Stomach smooth muscle (tissue), 2 donors: ENCODE measurements at regions not wholly inside any gene's neighbourhood (a gene's known extent, or its start where the extent isn't known, plus 50 kb on each side); places are given as distances from the start of the nearest gene placed in this dataset.
"Not testable (repeated sequence)": the region's sequence is repeated elsewhere in the genome, so short reads cannot be mapped to it uniquely, and the experiment has no call there.

ENCODE experiments used
- H3K27ac ChIP-seq: one replicate; pipeline ENCODE4 v1.7.0; 2013; ENCODE audit warnings: mild to moderate bottlenecking, low read length, inconsistent platforms
- H3K27me3 ChIP-seq, 2 donors: one replicate each; pipeline ENCODE4 v1.7.0; 2013; ENCODE audit warnings: low read length in 2 of 2; ENCODE audit not compliant: insufficient read depth in 2 of 2, control insufficient read depth in 1 of 2
- H3K36me3 ChIP-seq, 2 donors: one replicate each; pipeline ENCODE4 v1.7.0; 2013; ENCODE audit warnings: low read length in 2 of 2; ENCODE audit not compliant: control insufficient read depth in 2 of 2, insufficient read depth in 2 of 2
- H3K4me1 ChIP-seq: one replicate; pipeline ENCODE4 v1.7.0; 2013; ENCODE audit warnings: low read length; ENCODE audit not compliant: control insufficient read depth, insufficient read depth
- H3K4me3 ChIP-seq, 2 donors: one replicate each; pipeline ENCODE4 v1.7.0; 2013; ENCODE audit warnings: low read length in 2 of 2
- H3K9ac ChIP-seq, 2 donors: one replicate each; pipeline ENCODE4 v1.7.0; 2013; ENCODE audit warnings: low read length in 2 of 2, mild to moderate bottlenecking in 1 of 2
- H3K9me3 ChIP-seq, 2 donors: one replicate each; pipeline ENCODE4 v1.7.0; 2013; ENCODE audit warnings: low read length in 2 of 2; ENCODE audit not compliant: control insufficient read depth in 2 of 2
- donor health status: healthy.
- donor health status: Pancreatic carcinoma.

DNA sequence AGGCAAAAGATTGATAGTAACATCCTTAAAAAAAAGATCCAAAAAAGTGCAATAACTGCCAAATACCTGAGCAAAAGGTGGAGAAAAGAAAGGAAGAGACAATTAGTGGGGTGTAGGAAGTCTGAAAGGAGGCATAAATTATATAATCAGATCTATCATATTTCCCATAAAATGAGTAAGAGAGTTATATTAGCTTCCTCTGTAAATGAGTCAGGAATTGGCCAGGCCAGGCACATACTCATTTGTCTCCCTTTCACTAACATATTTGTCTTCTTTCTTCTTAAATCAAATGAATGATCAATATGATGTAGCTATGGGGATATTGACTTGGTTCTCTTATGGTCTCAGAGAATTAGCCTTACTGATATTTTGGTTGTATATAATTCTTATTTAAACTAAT lies 292.3 kb upstream of the CADM2 start:
- H3K9me3 ChIP-seq, result no peaks in the 10 kb centered on the region
- no peak overlapping the region for H3K27ac ChIP-seq
- no peaks in the 10 kb centered on the region for H3K36me3 ChIP-seq
- H3K9ac ChIP-seq, result no peak overlapping the region
- no peaks in the 10 kb centered on the region for H3K27me3 ChIP-seq
- H3K4me1 ChIP-seq, result no peaks in the 10 kb centered on the region
- no peak overlapping the region for H3K4me3 ChIP-seq

- H3K9me3 ChIP-seq, result no peaks in the 10 kb centered on the region
- no peaks in the 10 kb centered on the region for H3K27me3 ChIP-seq
- no peaks in the 10 kb centered on the region for H3K36me3 ChIP-seq
- H3K9ac ChIP-seq, result no peak overlapping the region
- no peaks in the 10 kb centered on the region for H3K4me1 ChIP-seq
- H3K27ac ChIP-seq, result no peak overlapping the region
- no peak overlapping the region for H3K4me3 ChIP-seq
Observed at GRCh38 chr3:84679211-84679610, 279.6 kb upstream of the CADM2 start.

GRCh38 chr3:84680700-84681099 lies 278.1 kb upstream of the CADM2 start:
- Histone ChIP-seq H3K9ac (no peak overlapping the region), H3K4me1 (no peaks in the 10 kb centered on the region), H3K27ac (no peak overlapping the region), H3K27me3 (no peaks in the 10 kb centered on the region), H3K4me3 (no peak overlapping the region), H3K36me3 (no peaks in the 10 kb centered on the region), H3K9me3 (no peaks in the 10 kb centered on the region)

DNA sequence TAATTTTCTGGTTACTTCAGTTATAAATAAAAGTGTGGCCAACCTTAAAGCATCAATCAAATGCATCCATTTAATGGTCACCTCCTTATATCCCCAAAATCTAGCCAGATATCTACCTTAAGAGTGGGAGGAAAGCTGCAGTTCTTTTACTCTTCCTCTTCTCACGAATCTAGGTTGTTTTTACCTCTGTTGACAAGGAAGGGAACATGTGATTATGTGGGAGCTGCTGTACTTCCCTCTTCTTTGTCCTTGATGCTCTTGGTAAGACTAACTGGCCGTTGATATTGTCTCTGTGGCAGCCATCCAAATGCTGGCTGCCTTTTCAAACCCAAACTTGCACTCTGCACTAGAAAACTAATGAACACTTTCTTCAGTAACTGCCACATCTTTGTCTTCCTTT lies 275.3 kb upstream of the CADM2 start:
- H3K27me3 ChIP-seq, result no peaks in the 10 kb centered on the region
- no peaks in the 10 kb centered on the region for H3K9me3 ChIP-seq
- H3K36me3 ChIP-seq, result no peaks in the 10 kb centered on the region
- H3K27ac ChIP-seq, result no peak overlapping the region
- no peaks in the 10 kb centered on the region for H3K4me1 ChIP-seq
- H3K9ac ChIP-seq, result no peak overlapping the region
- H3K4me3 ChIP-seq, result no peak overlapping the region

GRCh38 chr3:84685467-84685866 lies 273.3 kb upstream of the CADM2 start:
- Histone ChIP-seq H3K9ac (no peak overlapping the region), H3K9me3 (no peaks in the 10 kb centered on the region), H3K27ac (no peak overlapping the region), H3K4me1 (no peaks in the 10 kb centered on the region), H3K36me3 (no peaks in the 10 kb centered on the region), H3K4me3 (no peak overlapping the region), H3K27me3 (no peaks in the 10 kb centered on the region)

GRCh38 chr3:84692261-84692660 lies 266.5 kb upstream of the CADM2 start:
- Histone ChIP-seq H3K36me3 (no peaks in the 10 kb centered on the region), H3K27me3 (no peaks in the 10 kb centered on the region), H3K27ac (no peak overlapping the region), H3K4me1 (no peaks in the 10 kb centered on the region), H3K9ac (no peak overlapping the region), H3K4me3 (no peak overlapping the region), H3K9me3 (no peaks in the 10 kb centered on the region)

GRCh38 chr3:84710288-84710687 lies 248.5 kb upstream of the CADM2 start:
- H3K9me3 ChIP-seq, H3K4me3 ChIP-seq, H3K27ac ChIP-seq, H3K9ac ChIP-seq, H3K36me3 ChIP-seq, H3K4me1 ChIP-seq, H3K27me3 ChIP-seq: not testable (repeated sequence)

- Histone ChIP-seq H3K36me3 (no peaks in the 10 kb centered on the region), H3K4me3 (no peak overlapping the region), H3K4me1 (no peaks in the 10 kb centered on the region), H3K9ac (no peak overlapping the region), H3K9me3 (no peaks in the 10 kb centered on the region), H3K27me3 (no peaks in the 10 kb centered on the region), H3K27ac (no peak overlapping the region)
Observed at GRCh38 chr3:84717894-84718293, 240.9 kb upstream of the CADM2 start.

GRCh38 chr3:84724877-84725276 lies 233.9 kb upstream of the CADM2 start:
- Histone ChIP-seq H3K27ac (no peak overlapping the region), H3K9ac (no peak overlapping the region), H3K4me1 (no peaks in the 10 kb centered on the region), H3K9me3 (no peaks in the 10 kb centered on the region), H3K27me3 (no peaks in the 10 kb centered on the region), H3K36me3 (no peaks in the 10 kb centered on the region), H3K4me3 (no peak overlapping the region)

DNA sequence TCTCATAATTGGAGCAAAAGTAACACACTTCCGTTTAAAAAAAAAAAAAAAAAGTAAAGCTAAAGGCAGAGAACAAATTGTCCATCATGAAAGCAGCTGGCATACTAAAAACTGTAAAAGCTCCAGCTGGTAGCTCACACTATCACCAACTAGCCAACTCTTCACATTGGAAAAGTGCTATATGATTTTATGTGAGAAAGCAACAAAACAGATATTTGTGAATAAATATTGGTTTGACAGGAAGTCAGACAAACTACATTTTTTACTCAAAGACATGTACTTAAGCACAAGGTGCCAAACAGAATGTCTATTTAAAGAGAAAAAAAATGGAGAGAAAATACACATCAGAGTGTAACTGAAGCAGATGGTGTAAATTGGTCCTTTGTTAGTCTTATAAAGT lies 231.2 kb upstream of the CADM2 start:
- H3K27ac ChIP-seq, result no peak overlapping the region
- H3K27me3 ChIP-seq, result no peaks in the 10 kb centered on the region
- no peak overlapping the region for H3K4me3 ChIP-seq
- H3K4me1 ChIP-seq, result no peaks in the 10 kb centered on the region
- no peak overlapping the region for H3K9ac ChIP-seq
- no peaks in the 10 kb centered on the region for H3K36me3 ChIP-seq
- no peaks in the 10 kb centered on the region for H3K9me3 ChIP-seq

GRCh38 chr3:84734731-84735130 lies 224.1 kb upstream of the CADM2 start:
- H3K27ac ChIP-seq, H3K9ac ChIP-seq, H3K36me3 ChIP-seq, H3K4me3 ChIP-seq, H3K4me1 ChIP-seq, H3K27me3 ChIP-seq, H3K9me3 ChIP-seq: not testable (repeated sequence)

DNA sequence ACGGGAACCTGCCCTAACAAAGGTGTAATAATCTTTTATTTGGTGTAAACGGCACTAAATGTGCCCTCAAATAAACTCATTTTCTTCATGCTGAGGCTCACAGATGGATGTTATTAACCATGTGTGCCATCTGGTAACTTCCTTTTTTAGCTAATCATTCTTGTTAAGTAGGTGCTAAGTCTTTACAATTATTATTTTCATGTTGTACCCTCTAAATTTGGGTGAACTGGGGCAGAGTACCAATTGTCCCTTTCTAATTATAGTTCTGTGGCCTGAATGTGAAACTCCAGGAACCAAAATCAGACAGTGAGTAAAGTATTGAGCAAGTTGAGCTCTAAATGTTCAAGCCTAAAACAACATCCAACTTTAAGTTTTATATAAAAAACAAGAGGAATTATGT lies 220.7 kb upstream of the CADM2 start:
- no peaks in the 10 kb centered on the region for H3K9me3 ChIP-seq
- no peaks in the 10 kb centered on the region for H3K36me3 ChIP-seq
- H3K4me3 ChIP-seq, result no peak overlapping the region
- no peaks in the 10 kb centered on the region for H3K27me3 ChIP-seq
- no peak overlapping the region for H3K9ac ChIP-seq
- H3K27ac ChIP-seq, result no peak overlapping the region
- H3K4me1 ChIP-seq, result no peaks in the 10 kb centered on the region
